Adrenal gland (tissue), 9 donors: ENCODE measurements at regions not wholly inside any gene's neighbourhood (a gene's known extent, or its start where the extent isn't known, plus 50 kb on each side); places are given as distances from the start of the nearest gene placed in this dataset.

ENCODE experiments used
- DNase-seq, 7 donors: peaks; one replicate each; pipeline ENCODE4 v3.0.0-alpha.2; 2019 to 2020
- H3K27ac ChIP-seq, 5 donors: fragments of 200-600 bp; sonication (generic) in 4 of 5; 1 replicate in 3 of 5; 2 replicates in 2 of 5; pipeline versions ENCODE4 v1.5.1 to v1.8.0; 2016 to 2020; ENCODE audit warnings: mild to moderate bottlenecking in 1 of 5
- H3K27me3 ChIP-seq: fragments of 200-600 bp; 2 replicates; pipeline ENCODE4 v1.8.0; 2021
- H3K36me3 ChIP-seq, 2 donors: fragments of 200-600 bp; replicated peaks in 1 of 2; 1 replicate in 1 of 2; 2 replicates in 1 of 2; pipeline versions ENCODE4 v1.5.1 to v1.8.0; 2018 to 2022
- H3K4me1 ChIP-seq, 2 donors: fragments of 200-600 bp; replicated peaks in 1 of 2; 1 replicate in 1 of 2; 2 replicates in 1 of 2; pipeline versions ENCODE4 v1.5.1 to v1.8.0; 2018 to 2021
- H3K4me3 ChIP-seq, 4 donors: fragments of 200-600 bp; sonication (generic) in 3 of 4; one replicate each; pipeline ENCODE4 v1.5.1; 2016 to 2018
- H3K9me3 ChIP-seq, 3 donors: fragments of 200-600 bp; sonication (generic) in 1 of 3; replicated peaks in 1 of 3; 1 replicate in 2 of 3; 2 replicates in 1 of 3; pipeline versions ENCODE4 v1.5.1 to v1.8.0; 2016 to 2021
- CTCF ChIP-seq, 6 experiments: fragments of 450-650 bp in 4 of 6; fragments of 200-600 bp in 2 of 6; sonication (generic) in 1 of 6; IDR thresholded peaks; 1 replicate in 5 of 6; 2 replicates in 1 of 6; pipeline versions ENCODE4 v1.5.1 to v1.8.0; 2016 to 2021; ENCODE audit warnings: antibody characterized with exemption in 6 of 6, mild to moderate bottlenecking in 2 of 6, moderate library complexity in 1 of 6
- POLR2A ChIP-seq, 2 donors: fragments of 450-650 bp; IDR thresholded peaks; one replicate each; pipeline ENCODE4 v1.6.1; 2017; ENCODE audit warnings: antibody characterized with exemption in 2 of 2, mild to moderate bottlenecking in 2 of 2, moderate library complexity in 1 of 2
- whole genome bisulfite sequencing, 4 donors: extraction: QIAGEN DNeasy Blood & Tissue Kit in 2 of 4; methylation state at CpG; one replicate each; pipeline versions ENCODE4 v1.1.5 to v1.1.7; 2013 to 2017; 5-methylcytosine and 5-hydroxymethylcytosine counted together
- intact Hi-C, 2 donors: fragments of 100-400 bp; cut with DNase I; formaldehyde crosslinking; loops; one replicate each; pipeline versions ENCODE4 v1.14.1 to v1.15.0; 2022 to 2023
- donor health status: healthy with polysubstance abuse.
- donor health status: Bipolar disorder and iron deficiency.
- donor health status: DM: yes; HTN: yes; CAD: no.
- donor health status: DM: no; HTN: no; CAD: no.
- donor health status: DM: no; HTN: no; CAD: no.

- H3K9me3 ChIP-seq, result no peaks in the 10 kb centered on the region
- H3K4me3 ChIP-seq, result no peak overlapping the region
- intact Hi-C loops, result no loop called here
- no peaks in the 10 kb centered on the region for H3K4me1 ChIP-seq
- WGBS, 4 donors, result 28 to 43% (median 42%) methylated on average over 1 of the region's 1 CpG
- H3K36me3 ChIP-seq, result no peaks in the 10 kb centered on the region
- DNase-seq, result no peak
- TF ChIP-seq POLR2A (IDR thresholded peaks at IDR 0.05), result no peak
- no peak overlapping the region for H3K27ac ChIP-seq
- no peaks in the 10 kb centered on the region for H3K27me3 ChIP-seq
Observed at GRCh38 chr2:210873631-210874030, 317.2 kb downstream of the CPS1 start.

- Histone ChIP-seq H3K27ac (no peak overlapping the region), H3K36me3 (no peaks in the 10 kb centered on the region), H3K27me3 (no peaks in the 10 kb centered on the region), H3K9me3 (no peaks in the 10 kb centered on the region), H3K4me3 (no peak overlapping the region), H3K4me1 (no peaks in the 10 kb centered on the region)
- intact Hi-C loops, result no loop called here
- WGBS, 4 donors, result 17 to 78% (median 65%) methylated on average over 1 of the region's 1 CpG
- DNase-seq, result no peak
- TF ChIP-seq POLR2A (IDR thresholded peaks at IDR 0.05) (no peak), CTCF (IDR thresholded peaks at IDR 0.05) (no peak)
Observed at GRCh38 chr2:210884227-210884626, 327.8 kb downstream of the CPS1 start.

- TF ChIP-seq CTCF (IDR thresholded peaks at IDR 0.05) (no peak), POLR2A (IDR thresholded peaks at IDR 0.05) (no peak)
- intact Hi-C loops, result no loop called here
- H3K27ac ChIP-seq, result no peak overlapping the region
- no peak overlapping the region for H3K4me3 ChIP-seq
- no peak for DNase-seq
- no peaks in the 10 kb centered on the region for H3K27me3 ChIP-seq
- H3K36me3 ChIP-seq, result no peaks in the 10 kb centered on the region
- 81 to 94% (median 85%) methylated on average over 4 to 6 of the region's 6 CpGs for WGBS, 4 donors
- no peaks in the 10 kb centered on the region for H3K4me1 ChIP-seq
- H3K9me3 ChIP-seq, result peaks cover 0 to 5% (median 0%) of the 10 kb centered on the region in 3 donors
Observed at GRCh38 chr2:210888035-210888434, 331.6 kb downstream of the CPS1 start.

GRCh38 chr2:210895132-210895531 lies 338.7 kb downstream of the CPS1 start:
- intact Hi-C loops, result no loop called here
- no peaks in the 10 kb centered on the region for H3K27me3 ChIP-seq
- no peak overlapping the region for H3K27ac ChIP-seq
- H3K4me1 ChIP-seq, result no peaks in the 10 kb centered on the region
- WGBS, 4 donors, result 81 to 92% (median 85%) methylated on average over 5 of the region's 5 CpGs
- no peaks in the 10 kb centered on the region for H3K36me3 ChIP-seq
- H3K9me3 ChIP-seq, result peaks cover 0 to 3% (median 0%) of the 10 kb centered on the region in 3 donors
- TF ChIP-seq POLR2A (IDR thresholded peaks at IDR 0.05), result no peak
- TF ChIP-seq CTCF (IDR thresholded peaks at IDR 0.05), result no peak
- DNase-seq, result peak in 1 of 7 donors; percentile 17
- H3K4me3 ChIP-seq, result no peak overlapping the region

- WGBS, 4 donors, result 58 to 78% (median 69%) methylated on average over 3 of the region's 3 CpGs
- H3K27ac ChIP-seq, result no peak overlapping the region
- DNase-seq, result no peak
- no peaks in the 10 kb centered on the region for H3K36me3 ChIP-seq
- no peaks in the 10 kb centered on the region for H3K9me3 ChIP-seq
- H3K4me1 ChIP-seq, result no peaks in the 10 kb centered on the region
- H3K4me3 ChIP-seq, result no peak overlapping the region
- intact Hi-C loops, result no loop called here
- TF ChIP-seq CTCF (IDR thresholded peaks at IDR 0.05), result no peak
- TF ChIP-seq POLR2A (IDR thresholded peaks at IDR 0.05), result no peak
- no peaks in the 10 kb centered on the region for H3K27me3 ChIP-seq
Observed at GRCh38 chr2:210899131-210899530, 342.7 kb downstream of the CPS1 start.
